Stimulated activated naive CD8-positive, alpha-beta T cell treated with anti-CD3 and anti-CD28 coated beads, Interleukin-15, Interleukin-2, amounts not matched to agents 100 ng/mL and 50 ng/mL, for 24 hours (primary cell): ENCODE measurements at regions not wholly inside any gene's neighbourhood (a gene's known extent, or its start where the extent isn't known, plus 50 kb on each side); places are given as distances from the start of the nearest gene placed in this dataset.

Experiments
- H3K27ac Mint-ChIP-seq: one replicate; pipeline ENCODE4 v1.8.0; 2021; ENCODE audit warnings: mild to moderate bottlenecking, mixed read lengths
- H3K27me3 Mint-ChIP-seq: one replicate; pipeline ENCODE4 v1.8.0; 2021; ENCODE audit warnings: mixed read lengths
- H3K36me3 Mint-ChIP-seq: one replicate; pipeline ENCODE4 v1.8.0; 2021; ENCODE audit warnings: low read depth, mixed read lengths
- H3K4me1 Mint-ChIP-seq: one replicate; pipeline ENCODE4 v1.8.0; 2021; ENCODE audit warnings: low read depth, mixed read lengths
- H3K4me3 Mint-ChIP-seq: one replicate; pipeline ENCODE4 v1.8.0; 2021; ENCODE audit warnings: mild to moderate bottlenecking, mixed read lengths
- H3K9me3 Mint-ChIP-seq: one replicate; pipeline ENCODE4 v1.8.0; 2021; ENCODE audit warnings: mixed read lengths

GRCh38 chr22:48885271-48885918, 942.3 kb downstream of the BRD1 start:
- H3K4me3 Mint-ChIP-seq = no peak overlapping the region
- no peaks in the 10 kb centered on the region for H3K9me3 Mint-ChIP-seq
- H3K27ac Mint-ChIP-seq = no peak overlapping the region
- no peaks in the 10 kb centered on the region for H3K4me1 Mint-ChIP-seq
- no peaks in the 10 kb centered on the region for H3K36me3 Mint-ChIP-seq
- peaks cover 6% of the 10 kb centered on the region for H3K27me3 Mint-ChIP-seq

- Mint-ChIP-seq H3K4me3 (no peak overlapping the region), H3K27ac (no peak overlapping the region), H3K4me1 (no peaks in the 10 kb centered on the region), H3K27me3 (peaks cover 6% of the 10 kb centered on the region), H3K9me3 (no peaks in the 10 kb centered on the region), H3K36me3 (no peaks in the 10 kb centered on the region)
Measured at GRCh38 chr22:48884786-48885185, 942.9 kb downstream of the BRD1 start.

GRCh38 chr22:48884324-48884723, 943.3 kb downstream of the BRD1 start:
- Mint-ChIP-seq H3K4me3 (no peak overlapping the region), H3K27ac (no peak overlapping the region), H3K27me3 (peaks cover 6% of the 10 kb centered on the region), H3K4me1 (no peaks in the 10 kb centered on the region), H3K9me3 (no peaks in the 10 kb centered on the region), H3K36me3 (no peaks in the 10 kb centered on the region)

GRCh38 chr22:48883211-48883960, 944.3 kb downstream of the BRD1 start:
- Mint-ChIP-seq H3K9me3 (no peaks in the 10 kb centered on the region), H3K27me3 (peaks cover 6% of the 10 kb centered on the region), H3K4me3 (no peak overlapping the region), H3K27ac (no peak overlapping the region), H3K4me1 (no peaks in the 10 kb centered on the region), H3K36me3 (no peaks in the 10 kb centered on the region)

DNA sequence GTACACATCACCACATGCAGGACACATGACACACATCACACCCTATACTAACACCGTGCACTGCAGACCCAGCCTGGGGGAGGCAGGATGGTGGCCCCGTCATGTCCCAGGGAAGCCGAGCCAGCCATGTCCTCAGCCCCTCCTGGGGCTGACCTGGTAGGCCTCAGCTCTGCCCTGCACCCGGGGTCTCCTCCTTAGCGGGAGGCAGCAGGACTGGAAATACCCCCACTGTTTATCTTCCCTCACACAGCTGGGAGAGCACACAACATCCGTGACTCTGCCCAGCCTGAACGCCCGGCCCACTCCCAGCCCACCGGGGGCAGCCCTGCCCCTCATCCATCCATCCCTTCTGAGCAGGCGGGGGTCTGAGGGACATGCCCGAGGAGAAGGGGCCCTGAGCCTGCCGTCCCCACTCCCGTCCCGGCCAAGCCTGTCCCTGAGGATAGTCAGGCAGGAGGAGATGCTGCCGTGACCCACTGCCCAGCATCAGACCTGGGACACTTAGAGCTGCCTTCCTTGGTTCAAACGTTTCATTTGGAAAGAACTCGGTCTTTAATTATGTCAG, 945.0 kb downstream of the BRD1 start:
- no peak overlapping the region for H3K4me3 Mint-ChIP-seq
- no peaks in the 10 kb centered on the region for H3K36me3 Mint-ChIP-seq
- no peak overlapping the region for H3K27ac Mint-ChIP-seq
- peaks cover 6% of the 10 kb centered on the region for H3K27me3 Mint-ChIP-seq
- H3K4me1 Mint-ChIP-seq = no peaks in the 10 kb centered on the region
- no peaks in the 10 kb centered on the region for H3K9me3 Mint-ChIP-seq

DNA sequence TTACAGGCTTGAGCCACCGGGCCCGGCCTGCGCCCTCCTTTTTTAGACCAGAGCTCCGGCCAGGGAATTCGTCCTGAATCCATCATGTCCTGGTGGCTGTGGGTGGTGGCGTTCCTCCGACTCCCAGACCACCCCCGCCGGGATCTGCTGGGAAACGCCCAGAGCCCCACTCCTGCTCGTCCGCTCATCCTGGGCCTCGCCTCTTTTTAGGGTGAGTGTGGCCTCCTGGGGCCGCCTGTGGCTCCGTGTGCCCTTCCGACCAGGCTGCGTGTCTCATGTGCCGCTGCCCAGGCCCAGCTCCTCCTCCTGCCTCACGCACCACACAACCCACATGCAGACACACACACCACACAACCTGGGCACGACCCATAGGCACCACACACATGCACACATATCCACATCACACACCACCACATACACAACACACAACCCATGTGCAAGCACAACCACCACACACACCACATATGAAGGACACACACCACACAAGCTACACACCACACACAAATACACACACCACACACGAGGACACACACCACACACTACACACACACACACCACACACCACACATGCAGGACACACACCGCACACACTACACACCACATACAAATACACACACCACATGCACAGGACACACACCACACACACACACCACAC, 946.2 kb downstream of the BRD1 start:
- Mint-ChIP-seq H3K4me3 (no peak overlapping the region), H3K36me3 (no peaks in the 10 kb centered on the region), H3K27ac (no peak overlapping the region), H3K27me3 (peaks cover 11% of the 10 kb centered on the region), H3K9me3 (no peaks in the 10 kb centered on the region), H3K4me1 (no peaks in the 10 kb centered on the region)

- no peaks in the 10 kb centered on the region for H3K9me3 Mint-ChIP-seq
- no peaks in the 10 kb centered on the region for H3K4me1 Mint-ChIP-seq
- H3K4me3 Mint-ChIP-seq = no peak overlapping the region
- H3K27me3 Mint-ChIP-seq = peaks cover 11% of the 10 kb centered on the region
- no peaks in the 10 kb centered on the region for H3K36me3 Mint-ChIP-seq
- H3K27ac Mint-ChIP-seq = no peak overlapping the region
Measured at GRCh38 chr22:48880749-48881148, 946.9 kb downstream of the BRD1 start.

DNA sequence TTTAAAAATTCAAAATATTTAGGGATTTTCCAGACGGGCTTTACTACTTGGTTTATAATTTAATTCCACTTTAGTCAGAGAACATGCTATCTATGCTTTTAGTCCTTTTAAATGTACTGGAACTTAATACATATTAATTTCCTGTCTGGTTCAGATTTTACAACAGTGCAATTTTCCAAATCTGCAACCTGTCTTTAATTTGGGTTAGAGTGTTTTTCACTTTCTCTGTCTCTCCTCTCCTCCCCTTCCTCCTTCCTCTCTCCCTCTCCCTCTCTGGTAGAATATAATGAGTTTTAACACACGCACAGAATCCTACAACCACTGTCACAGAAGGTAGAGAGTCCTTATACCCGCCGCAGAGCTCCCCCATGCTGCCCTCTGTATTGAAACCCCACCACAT, 950.7 kb downstream of the BRD1 start:
- no peak overlapping the region for H3K27ac Mint-ChIP-seq

DNA sequence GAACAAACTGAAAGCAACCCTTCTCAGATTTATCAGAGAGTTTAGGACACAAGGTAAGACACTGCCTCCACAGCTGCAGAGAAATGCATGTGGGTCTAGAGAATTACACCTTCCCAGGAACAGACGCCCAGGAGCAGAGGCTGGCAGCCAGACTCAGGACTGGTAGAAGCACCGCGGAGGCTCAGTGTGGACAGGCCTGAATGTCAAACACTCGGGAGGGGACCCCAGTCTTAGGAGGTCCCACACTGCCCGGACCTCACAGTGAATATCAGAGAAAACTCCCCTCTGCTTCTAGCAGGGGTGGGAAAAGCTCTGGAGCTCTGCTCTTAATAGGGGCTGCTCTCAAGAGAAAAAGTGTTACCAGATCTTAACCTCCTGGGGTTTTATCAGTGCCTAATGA, 952.7 kb downstream of the BRD1 start:
- H3K27ac Mint-ChIP-seq = no peak overlapping the region
- peaks cover 5% of the 10 kb centered on the region for H3K9me3 Mint-ChIP-seq
- H3K36me3 Mint-ChIP-seq = no peaks in the 10 kb centered on the region
- H3K4me3 Mint-ChIP-seq = no peak overlapping the region
- H3K27me3 Mint-ChIP-seq = peaks cover 8% of the 10 kb centered on the region
- no peaks in the 10 kb centered on the region for H3K4me1 Mint-ChIP-seq

More for the DNA sequence above, 950.7 kb downstream of the BRD1 start:
- H3K4me3 Mint-ChIP-seq = no peak overlapping the region
- H3K36me3 Mint-ChIP-seq = no peaks in the 10 kb centered on the region
- no peaks in the 10 kb centered on the region for H3K9me3 Mint-ChIP-seq
- peaks cover 8% of the 10 kb centered on the region for H3K27me3 Mint-ChIP-seq
- no peaks in the 10 kb centered on the region for H3K4me1 Mint-ChIP-seq

DNA sequence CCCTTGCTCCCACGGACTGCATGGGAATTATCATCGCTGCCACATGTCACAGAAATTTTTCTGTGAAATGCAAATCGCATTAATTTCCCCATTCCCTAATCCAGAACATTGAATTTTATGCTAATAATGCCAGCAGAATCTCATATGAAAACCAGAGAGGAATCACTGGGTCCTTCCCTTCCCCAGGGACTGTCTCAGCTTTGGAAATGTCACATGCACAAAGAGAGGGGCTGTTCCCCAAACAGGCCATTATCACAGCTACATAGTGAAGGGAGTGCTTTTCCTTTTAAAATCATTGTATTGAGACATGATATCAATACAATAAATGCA, 954.5 kb downstream of the BRD1 start:
- Mint-ChIP-seq H3K27ac (no peak overlapping the region), H3K27me3 (peaks cover 8% of the 10 kb centered on the region), H3K9me3 (peaks cover 5% of the 10 kb centered on the region), H3K4me1 (no peaks in the 10 kb centered on the region), H3K4me3 (no peak overlapping the region), H3K36me3 (no peaks in the 10 kb centered on the region)

- Mint-ChIP-seq H3K27me3 (peaks cover 8% of the 10 kb centered on the region), H3K4me1 (no peaks in the 10 kb centered on the region), H3K27ac (no peak overlapping the region), H3K4me3 (no peak overlapping the region), H3K9me3 (peaks cover 5% of the 10 kb centered on the region), H3K36me3 (no peaks in the 10 kb centered on the region)
Measured at GRCh38 chr22:48872271-48873190, 955.1 kb downstream of the BRD1 start.

- H3K4me1 Mint-ChIP-seq = no peaks in the 10 kb centered on the region
- no peaks in the 10 kb centered on the region for H3K36me3 Mint-ChIP-seq
- H3K4me3 Mint-ChIP-seq = no peak overlapping the region
- H3K27ac Mint-ChIP-seq = no peak overlapping the region
- peaks cover 5% of the 10 kb centered on the region for H3K9me3 Mint-ChIP-seq
- peaks cover 5% of the 10 kb centered on the region for H3K27me3 Mint-ChIP-seq
Measured at GRCh38 chr22:48871176-48871840, 956.4 kb downstream of the BRD1 start.

DNA sequence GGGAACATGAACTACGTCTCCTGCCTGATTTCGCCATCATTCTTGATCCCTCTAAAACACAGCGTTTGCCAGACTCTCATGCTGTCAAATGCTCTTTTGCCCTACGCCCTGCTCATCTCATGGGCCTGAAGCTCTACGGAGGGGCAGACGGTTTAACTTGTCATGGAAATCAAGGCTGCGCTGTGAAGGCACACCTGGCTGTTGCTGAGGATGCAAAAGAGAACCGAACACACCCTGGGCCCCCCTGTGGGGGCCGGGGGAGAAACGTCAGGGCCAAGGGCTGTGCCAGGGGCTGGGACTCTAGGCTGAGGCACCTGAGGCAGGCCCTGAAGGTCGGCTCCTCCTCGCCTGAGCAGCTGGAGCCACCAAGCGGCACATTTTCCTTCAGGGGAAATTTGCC, 957.2 kb downstream of the BRD1 start:
- no peaks in the 10 kb centered on the region for H3K36me3 Mint-ChIP-seq
- H3K4me3 Mint-ChIP-seq = no peak overlapping the region
- no peak overlapping the region for H3K27ac Mint-ChIP-seq
- peaks cover 7% of the 10 kb centered on the region for H3K27me3 Mint-ChIP-seq
- no peaks in the 10 kb centered on the region for H3K4me1 Mint-ChIP-seq
- H3K9me3 Mint-ChIP-seq = peaks cover 5% of the 10 kb centered on the region

- no peak overlapping the region for H3K4me3 Mint-ChIP-seq
- H3K27ac Mint-ChIP-seq = no peak overlapping the region
- H3K36me3 Mint-ChIP-seq = no peaks in the 10 kb centered on the region
- no peaks in the 10 kb centered on the region for H3K4me1 Mint-ChIP-seq
- H3K27me3 Mint-ChIP-seq = peaks cover 11% of the 10 kb centered on the region
- H3K9me3 Mint-ChIP-seq = peaks cover 5% of the 10 kb centered on the region
Measured at GRCh38 chr22:48869788-48870187, 957.9 kb downstream of the BRD1 start.
